Suprapubic skin (tissue), 4 donors: ENCODE measurements at regions not wholly inside any gene's neighbourhood (a gene's known extent, or its start where the extent isn't known, plus 50 kb on each side); places are given as distances from the start of the nearest gene placed in this dataset.

Source experiments
- DNase-seq, 2 donors: peaks; one replicate each; pipeline ENCODE4 v3.0.0-alpha.2; 2019; ENCODE audit warnings: low spot score in 2 of 2
- H3K27ac ChIP-seq: fragments of 200-600 bp; sonication (generic); one replicate; pipeline ENCODE4 v1.5.1; 2019
- H3K27me3 ChIP-seq: fragments of 200-600 bp; sonication (generic); one replicate; pipeline ENCODE4 v1.5.1; 2019
- H3K36me3 ChIP-seq: fragments of 200-600 bp; sonication (generic); one replicate; pipeline ENCODE4 v1.5.1; 2019
- H3K4me1 ChIP-seq: fragments of 200-600 bp; sonication (generic); one replicate; pipeline ENCODE4 v1.5.1; 2019
- H3K4me3 ChIP-seq: fragments of 200-600 bp; sonication (generic); one replicate; pipeline ENCODE4 v1.5.1; 2019; ENCODE audit warnings: mild to moderate bottlenecking
- H3K9me3 ChIP-seq: fragments of 200-600 bp; sonication (generic); one replicate; pipeline ENCODE4 v1.5.1; 2019
- CTCF ChIP-seq, 2 donors: fragments of 200-600 bp in 1 of 2; fragments of 450-650 bp in 1 of 2; sonication (generic) in 1 of 2; IDR thresholded peaks; one replicate each; pipeline ENCODE4 v1.5.1; 2016 to 2019; ENCODE audit warnings: antibody characterized with exemption in 2 of 2, mild to moderate bottlenecking in 1 of 2, moderate library complexity in 1 of 2
- EP300 ChIP-seq: sonication (generic); formaldehyde crosslinking; IDR thresholded peaks from one replicate; pipeline ENCODE4 v1.6.1; 2017; ENCODE audit warnings: antibody characterized with exemption
- POLR2A ChIP-seq, 2 donors: fragments of 450-650 bp; IDR thresholded peaks; one replicate each; pipeline ENCODE4 v1.6.1; 2017; ENCODE audit warnings: antibody characterized with exemption in 2 of 2, mild to moderate bottlenecking in 2 of 2, moderate library complexity in 2 of 2
- POLR2AphosphoS5 ChIP-seq, 3 donors: sonication (generic); formaldehyde crosslinking; IDR thresholded peaks; one replicate each; pipeline ENCODE4 v1.6.1; 2017; ENCODE audit warnings: antibody characterized with exemption in 3 of 3
- WGBS: methylation state at CpG from one replicate; pipeline ENCODE4 v1.1.5; 2018; 5-methylcytosine and 5-hydroxymethylcytosine counted together

- WGBS = 92% methylated on average over 4 of the region's 11 CpGs
- H3K27ac ChIP-seq = no peak overlapping the region
- DNase-seq = no peak
- TF ChIP-seq POLR2AphosphoS5 (IDR thresholded peaks at IDR 0.05) = no peak
- no peak for TF ChIP-seq EP300
- no peak for TF ChIP-seq CTCF (IDR thresholded peaks at IDR 0.05)
- no peak for TF ChIP-seq POLR2A (IDR thresholded peaks at IDR 0.05)
- H3K4me1 ChIP-seq = no peaks in the 10 kb centered on the region
- H3K27me3 ChIP-seq = peaks cover 12% of the 10 kb centered on the region
- H3K9me3 ChIP-seq = no peaks in the 10 kb centered on the region
- no peaks in the 10 kb centered on the region for H3K36me3 ChIP-seq
- no peak overlapping the region for H3K4me3 ChIP-seq
Measured at GRCh38 chr5:2919310-2920018, 168.0 kb upstream of the IRX2 start.

DNA sequence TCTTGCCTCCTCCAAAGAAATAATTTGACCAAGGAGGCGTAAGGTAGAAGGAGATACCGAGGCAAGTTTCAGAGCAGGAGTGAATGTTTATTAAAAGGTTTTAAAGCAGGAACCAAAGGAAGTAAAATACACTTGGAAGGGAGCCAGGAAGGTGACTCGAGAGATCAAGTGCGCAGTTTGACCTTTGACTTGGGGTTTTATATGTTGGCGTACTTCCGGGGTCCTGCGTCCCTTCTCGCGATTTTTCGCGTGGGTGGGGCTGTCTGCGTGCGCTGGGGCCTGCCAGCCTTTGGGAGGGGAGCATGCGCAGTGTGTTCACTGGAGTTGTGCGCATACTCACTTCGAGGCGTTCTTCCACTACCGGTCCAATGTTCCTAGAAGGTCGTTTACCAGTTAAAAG lies 166.0 kb upstream of the IRX2 start:
- 80% methylated on average over 19 of the region's 19 CpGs for WGBS

DNA sequence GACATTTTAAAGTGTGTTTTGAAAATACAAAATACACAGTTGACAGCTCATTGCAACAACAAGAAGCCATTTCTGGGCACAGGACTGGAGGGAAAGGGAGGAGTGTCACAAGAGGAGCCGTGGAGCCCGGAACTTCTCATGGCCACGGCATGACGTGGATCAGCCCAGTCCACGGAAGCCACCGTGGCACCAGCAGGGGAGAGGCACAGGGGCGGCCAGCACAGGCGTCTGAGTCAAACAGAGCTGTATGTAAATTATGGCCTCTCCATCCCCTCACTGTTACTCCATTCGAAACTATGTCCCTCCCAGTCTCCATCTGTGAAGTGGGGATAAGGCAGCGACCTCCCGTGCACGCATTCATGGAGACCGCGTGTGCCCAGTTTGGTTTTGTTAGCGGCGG lies 165.6 kb upstream of the IRX2 start:
- Histone ChIP-seq H3K27ac (no peak overlapping the region), H3K9me3 (no peaks in the 10 kb centered on the region), H3K27me3 (peaks cover 12% of the 10 kb centered on the region), H3K36me3 (no peaks in the 10 kb centered on the region), H3K4me3 (no peak overlapping the region), H3K4me1 (no peaks in the 10 kb centered on the region)
- TF ChIP-seq POLR2A (IDR thresholded peaks at IDR 0.05) = no peak
- WGBS = 92% methylated on average over 16 of the region's 16 CpGs
- no peak for DNase-seq

More for the DNA sequence above, 166.0 kb upstream of the IRX2 start:
- TF ChIP-seq EP300 = no peak
- no peak for TF ChIP-seq POLR2A (IDR thresholded peaks at IDR 0.05)
- TF ChIP-seq CTCF (IDR thresholded peaks at IDR 0.05) = no peak
- no peak overlapping the region for H3K27ac ChIP-seq
- no peak for DNase-seq
- no peaks in the 10 kb centered on the region for H3K4me1 ChIP-seq
- H3K27me3 ChIP-seq = peaks cover 12% of the 10 kb centered on the region
- no peaks in the 10 kb centered on the region for H3K9me3 ChIP-seq
- no peak overlapping the region for H3K4me3 ChIP-seq
- H3K36me3 ChIP-seq = no peaks in the 10 kb centered on the region

- no peak overlapping the region for H3K4me3 ChIP-seq
- H3K27ac ChIP-seq = no peak overlapping the region
- no peaks in the 10 kb centered on the region for H3K9me3 ChIP-seq
- peaks cover 12% of the 10 kb centered on the region for H3K27me3 ChIP-seq
- WGBS = 85% methylated on average over 4 of the region's 4 CpGs
- H3K4me1 ChIP-seq = no peaks in the 10 kb centered on the region
- H3K36me3 ChIP-seq = no peaks in the 10 kb centered on the region
- no peak for TF ChIP-seq POLR2A (IDR thresholded peaks at IDR 0.05)
- no peak for DNase-seq
Measured at GRCh38 chr5:2916076-2916682, 164.7 kb upstream of the IRX2 start.

- no peaks in the 10 kb centered on the region for H3K36me3 ChIP-seq
- no peak overlapping the region for H3K4me3 ChIP-seq
- no peak for DNase-seq
- H3K4me1 ChIP-seq = no peaks in the 10 kb centered on the region
- TF ChIP-seq CTCF (IDR thresholded peaks at IDR 0.05) = no peak
- no peak for TF ChIP-seq POLR2A (IDR thresholded peaks at IDR 0.05)
- TF ChIP-seq EP300 = no peak
- TF ChIP-seq POLR2AphosphoS5 (IDR thresholded peaks at IDR 0.05) = no peak
- 71% methylated on average over 17 of the region's 17 CpGs for WGBS
- peaks cover 9% of the 10 kb centered on the region for H3K27me3 ChIP-seq
- H3K27ac ChIP-seq = no peak overlapping the region
- H3K9me3 ChIP-seq = no peaks in the 10 kb centered on the region
Measured at GRCh38 chr5:2914981-2915484, 163.6 kb upstream of the IRX2 start.

GRCh38 chr5:2914022-2914661 lies 162.7 kb upstream of the IRX2 start:
- DNase-seq = peak in 1 of 2 donors; percentile 70
- Histone ChIP-seq H3K27me3 (no peaks in the 10 kb centered on the region), H3K27ac (no peak overlapping the region), H3K36me3 (no peaks in the 10 kb centered on the region), H3K4me1 (no peaks in the 10 kb centered on the region), H3K4me3 (no peak overlapping the region), H3K9me3 (no peaks in the 10 kb centered on the region)
- WGBS = 86% methylated on average over 18 of the region's 18 CpGs
- TF ChIP-seq EP300 (no peak), POLR2AphosphoS5 (IDR thresholded peaks at IDR 0.05) (no peak), CTCF (IDR thresholded peaks at IDR 0.05) (no peak), POLR2A (IDR thresholded peaks at IDR 0.05) (no peak)
